A549 (cell line): ENCODE measurements at regions not wholly inside any gene's neighbourhood (a gene's known extent, or its start where the extent isn't known, plus 50 kb on each side); places are given as distances from the start of the nearest gene placed in this dataset.

Experiments used
- BHLHE40 ChIP-seq: IDR thresholded peaks from 2 replicates; pipeline ENCODE4 v1.6.1; 2012; ENCODE audit warnings: low read depth, low read length, inconsistent platforms
- CBX2 ChIP-seq: fragments of 200-600 bp; sonication (generic); IDR thresholded peaks from 2 replicates; pipeline ENCODE4 v1.6.1; 2016; ENCODE audit warnings: low read depth, mild to moderate bottlenecking, borderline replicate concordance
- CHD2 ChIP-seq: fragments of 150-350 bp; IDR thresholded peaks from 2 replicates; pipeline ENCODE4 v1.6.1; 2014; ENCODE audit warnings: low read length; ENCODE audit not compliant: partially characterized antibody
- EP300 ChIP-seq, 2 experiments: fragments of >200 bp; sonication (Bioruptor Twin); formaldehyde crosslinking; IDR thresholded peaks; 2 replicates in 1 of 2; 3 replicates in 1 of 2; pipeline ENCODE4 v1.6.1; 2016 to 2017
- FOSL2 ChIP-seq, 2 experiments: fragments of 450-650 bp in 1 of 2; fragments of >200 bp in 1 of 2; sonication (Bioruptor Twin) in 1 of 2; formaldehyde crosslinking; IDR thresholded peaks; 2 replicates each; pipeline versions ENCODE4 v1.5.0 to v1.6.1; 2016 to 2020; ENCODE audit warnings: mild to moderate bottlenecking in 1 of 2, moderate library complexity in 1 of 2
- MYC ChIP-seq: IDR thresholded peaks from 2 replicates; pipeline ENCODE4 v1.6.1; 2012; ENCODE audit warnings: mild to moderate bottlenecking, inconsistent platforms, low read length, improper control_type of control experiment, borderline replicate concordance
- NFE2L2 ChIP-seq: fragments of 150-350 bp; conservative IDR thresholded peaks from 2 replicates; pipeline ENCODE4 v1.6.1; 2014; ENCODE audit warnings: low read length
- RAD21 ChIP-seq, 2 experiments: fragments of >200 bp in 1 of 2; sonication (Bioruptor Twin) in 1 of 2; formaldehyde crosslinking in 1 of 2; IDR thresholded peaks in 1 of 2; conservative IDR thresholded peaks in 1 of 2; 2 replicates in 1 of 2; 3 replicates in 1 of 2; pipeline ENCODE4 v1.6.1; 2012 to 2018; ENCODE audit warnings: inconsistent platforms in 1 of 2
- RCOR1 ChIP-seq: fragments of 150-350 bp; IDR thresholded peaks from 2 replicates; pipeline ENCODE4 v1.6.1; 2014; ENCODE audit warnings: antibody characterized with exemption, low read length, low read depth
- TF ChIP-seq, protein P1 (sequence below): fragments of >200 bp; sonication (Bioruptor Twin); formaldehyde crosslinking; IDR thresholded peaks from 3 replicates; pipeline ENCODE4 v1.5.1; 2016
- TF ChIP-seq, protein P2 (sequence below): IDR thresholded peaks from 2 replicates; pipeline ENCODE4 v1.6.1; 2012
- TF ChIP-seq, protein P3 (sequence below): IDR thresholded peaks from 2 replicates; pipeline ENCODE4 v1.6.1; 2012; ENCODE audit warnings: low read depth, borderline replicate concordance
- TF ChIP-seq, protein P4 (sequence below): fragments of 250-450 bp; sonication (Bioruptor Pico); IDR thresholded peaks from 2 replicates; pipeline ENCODE4 v1.5.0; 2021; ENCODE audit warnings: mild to moderate bottlenecking, moderate library complexity, borderline replicate concordance

DNA sequence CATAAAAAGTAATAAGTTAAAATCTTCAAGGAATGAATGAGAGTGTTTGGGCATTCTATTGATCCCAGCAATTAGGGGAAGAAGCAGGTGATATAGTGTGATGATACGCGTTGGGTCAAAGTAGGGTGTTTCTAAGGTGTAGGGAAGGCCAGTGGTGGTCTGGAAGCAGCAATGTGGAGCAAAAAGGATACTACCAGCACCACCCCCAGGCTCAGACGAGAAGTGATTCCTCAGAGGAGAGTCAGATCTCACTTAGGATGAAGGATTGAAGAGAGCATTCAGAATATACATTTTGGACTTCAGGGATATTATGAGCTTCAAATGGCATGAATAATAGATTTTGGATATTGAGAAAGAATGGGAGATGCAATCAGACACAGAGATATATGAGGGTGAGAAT lies 497.6 kb downstream of the RMST start:
- TF ChIP-seq FOSL2 (IDR thresholded peaks at IDR 0.05) (no peak), FOSL2 (CRISPR knock-in tag; IDR thresholded peaks at IDR 0.05) (no peak), RAD21 (conservative IDR thresholded peaks at IDR 0.05 in 1 of 2, IDR thresholded peaks at IDR 0.05 in 1 of 2) (no peak), BHLHE40 (no peak), RCOR1 (no peak), MYC (no peak), NFE2L2 (no peak), EP300 (IDR thresholded peaks at IDR 0.05) (no peak), CBX2 (no peak), CHD2 (no peak)
- TF ChIP-seq, protein P1, sequence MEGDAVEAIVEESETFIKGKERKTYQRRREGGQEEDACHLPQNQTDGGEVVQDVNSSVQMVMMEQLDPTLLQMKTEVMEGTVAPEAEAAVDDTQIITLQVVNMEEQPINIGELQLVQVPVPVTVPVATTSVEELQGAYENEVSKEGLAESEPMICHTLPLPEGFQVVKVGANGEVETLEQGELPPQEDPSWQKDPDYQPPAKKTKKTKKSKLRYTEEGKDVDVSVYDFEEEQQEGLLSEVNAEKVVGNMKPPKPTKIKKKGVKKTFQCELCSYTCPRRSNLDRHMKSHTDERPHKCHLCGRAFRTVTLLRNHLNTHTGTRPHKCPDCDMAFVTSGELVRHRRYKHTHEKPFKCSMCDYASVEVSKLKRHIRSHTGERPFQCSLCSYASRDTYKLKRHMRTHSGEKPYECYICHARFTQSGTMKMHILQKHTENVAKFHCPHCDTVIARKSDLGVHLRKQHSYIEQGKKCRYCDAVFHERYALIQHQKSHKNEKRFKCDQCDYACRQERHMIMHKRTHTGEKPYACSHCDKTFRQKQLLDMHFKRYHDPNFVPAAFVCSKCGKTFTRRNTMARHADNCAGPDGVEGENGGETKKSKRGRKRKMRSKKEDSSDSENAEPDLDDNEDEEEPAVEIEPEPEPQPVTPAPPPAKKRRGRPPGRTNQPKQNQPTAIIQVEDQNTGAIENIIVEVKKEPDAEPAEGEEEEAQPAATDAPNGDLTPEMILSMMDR, result no peak
- TF ChIP-seq, protein P2, sequence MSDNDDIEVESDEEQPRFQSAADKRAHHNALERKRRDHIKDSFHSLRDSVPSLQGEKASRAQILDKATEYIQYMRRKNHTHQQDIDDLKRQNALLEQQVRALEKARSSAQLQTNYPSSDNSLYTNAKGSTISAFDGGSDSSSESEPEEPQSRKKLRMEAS, result no peak
- TF ChIP-seq, protein P3, sequence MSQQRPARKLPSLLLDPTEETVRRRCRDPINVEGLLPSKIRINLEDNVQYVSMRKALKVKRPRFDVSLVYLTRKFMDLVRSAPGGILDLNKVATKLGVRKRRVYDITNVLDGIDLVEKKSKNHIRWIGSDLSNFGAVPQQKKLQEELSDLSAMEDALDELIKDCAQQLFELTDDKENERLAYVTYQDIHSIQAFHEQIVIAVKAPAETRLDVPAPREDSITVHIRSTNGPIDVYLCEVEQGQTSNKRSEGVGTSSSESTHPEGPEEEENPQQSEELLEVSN, result no peak
- TF ChIP-seq, protein P4, sequence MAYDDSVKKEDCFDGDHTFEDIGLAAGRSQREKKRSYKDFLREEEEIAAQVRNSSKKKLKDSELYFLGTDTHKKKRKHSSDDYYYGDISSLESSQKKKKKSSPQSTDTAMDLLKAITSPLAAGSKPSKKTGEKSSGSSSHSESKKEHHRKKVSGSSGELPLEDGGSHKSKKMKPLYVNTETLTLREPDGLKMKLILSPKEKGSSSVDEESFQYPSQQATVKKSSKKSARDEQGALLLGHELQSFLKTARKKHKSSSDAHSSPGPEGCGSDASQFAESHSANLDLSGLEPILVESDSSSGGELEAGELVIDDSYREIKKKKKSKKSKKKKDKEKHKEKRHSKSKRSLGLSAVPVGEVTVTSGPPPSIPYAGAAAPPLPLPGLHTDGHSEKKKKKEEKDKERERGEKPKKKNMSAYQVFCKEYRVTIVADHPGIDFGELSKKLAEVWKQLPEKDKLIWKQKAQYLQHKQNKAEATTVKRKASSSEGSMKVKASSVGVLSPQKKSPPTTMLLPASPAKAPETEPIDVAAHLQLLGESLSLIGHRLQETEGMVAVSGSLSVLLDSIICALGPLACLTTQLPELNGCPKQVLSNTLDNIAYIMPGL (CRISPR knock-in tag), result no peak
